ENCODE measurements at regions not wholly inside any gene's neighbourhood (a gene's known extent, or its start where the extent isn't known, plus 50 kb on each side); places are given as distances from the start of the nearest gene placed in this dataset.

DNA sequence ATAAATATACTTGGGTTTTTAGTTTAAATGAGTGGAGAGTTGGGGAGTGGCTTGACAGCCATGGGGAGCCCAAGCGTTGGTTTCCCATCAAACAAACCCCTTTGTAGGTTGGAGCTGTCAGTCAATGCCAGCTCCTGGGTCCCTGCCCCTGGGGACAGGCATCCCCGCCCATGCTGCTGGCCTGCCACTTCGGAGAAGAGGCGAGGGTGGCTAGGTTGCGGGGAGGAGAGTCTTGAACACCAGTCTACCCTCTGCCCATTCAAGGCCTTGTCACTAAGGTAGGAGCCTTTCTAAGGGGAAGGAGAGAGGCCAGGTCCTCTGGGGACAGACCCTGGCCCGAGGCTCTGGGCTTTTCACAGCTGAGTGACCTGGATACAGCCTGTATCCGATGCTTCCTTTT lies 211.9 kb upstream of the CADM1 start:
- intact Hi-C loops (cut with DNase I) = no loop called here
- H3K4me3 ChIP-seq = no peak overlapping the region
- TF ChIP-seq, protein P1, sequence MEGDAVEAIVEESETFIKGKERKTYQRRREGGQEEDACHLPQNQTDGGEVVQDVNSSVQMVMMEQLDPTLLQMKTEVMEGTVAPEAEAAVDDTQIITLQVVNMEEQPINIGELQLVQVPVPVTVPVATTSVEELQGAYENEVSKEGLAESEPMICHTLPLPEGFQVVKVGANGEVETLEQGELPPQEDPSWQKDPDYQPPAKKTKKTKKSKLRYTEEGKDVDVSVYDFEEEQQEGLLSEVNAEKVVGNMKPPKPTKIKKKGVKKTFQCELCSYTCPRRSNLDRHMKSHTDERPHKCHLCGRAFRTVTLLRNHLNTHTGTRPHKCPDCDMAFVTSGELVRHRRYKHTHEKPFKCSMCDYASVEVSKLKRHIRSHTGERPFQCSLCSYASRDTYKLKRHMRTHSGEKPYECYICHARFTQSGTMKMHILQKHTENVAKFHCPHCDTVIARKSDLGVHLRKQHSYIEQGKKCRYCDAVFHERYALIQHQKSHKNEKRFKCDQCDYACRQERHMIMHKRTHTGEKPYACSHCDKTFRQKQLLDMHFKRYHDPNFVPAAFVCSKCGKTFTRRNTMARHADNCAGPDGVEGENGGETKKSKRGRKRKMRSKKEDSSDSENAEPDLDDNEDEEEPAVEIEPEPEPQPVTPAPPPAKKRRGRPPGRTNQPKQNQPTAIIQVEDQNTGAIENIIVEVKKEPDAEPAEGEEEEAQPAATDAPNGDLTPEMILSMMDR (IDR thresholded peaks at IDR 0.05) = no peak
- H3K36me3 ChIP-seq = no peaks in the 10 kb centered on the region
- H3K27me3 ChIP-seq = no peaks in the 10 kb centered on the region
- DNase-seq (ENCODE audit: low spot score in 2 of 2) = no peak
- H3K27ac ChIP-seq = no peak overlapping the region
- H3K9me3 ChIP-seq = no peaks in the 10 kb centered on the region
- H3K4me1 ChIP-seq = no peaks in the 10 kb centered on the region

DNA sequence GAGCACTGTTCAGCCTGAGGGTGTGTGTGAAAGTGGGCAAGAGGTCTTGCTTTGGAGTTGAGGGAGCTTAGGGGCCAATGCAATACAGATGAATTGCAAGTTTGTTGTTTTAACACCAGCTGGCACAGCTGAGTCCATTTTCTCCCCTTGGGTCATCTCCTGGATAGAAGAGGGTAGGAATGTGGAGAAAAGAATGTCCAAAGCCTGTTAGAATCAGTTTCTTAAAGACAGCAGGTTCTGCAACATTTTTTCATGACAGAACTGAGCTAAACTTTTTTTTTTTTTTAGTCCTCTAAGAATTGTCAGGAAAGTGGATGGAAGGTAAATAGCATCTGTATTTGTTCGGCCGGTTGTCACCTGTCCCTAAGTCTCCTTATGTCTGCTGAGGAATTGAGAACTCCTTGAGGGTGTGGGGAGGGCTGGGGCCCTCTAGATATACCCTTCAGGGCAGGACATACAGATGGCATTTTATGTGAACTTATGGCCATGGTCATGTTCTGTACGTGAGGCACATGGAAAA lies 211.1 kb upstream of the CADM1 start:
- TF ChIP-seq, protein P1 (IDR thresholded peaks at IDR 0.05) = no peak
- no peak overlapping the region for H3K27ac ChIP-seq
- DNase-seq (ENCODE audit: low spot score in 2 of 2) = no peak
- H3K27me3 ChIP-seq = no peaks in the 10 kb centered on the region
- no peaks in the 10 kb centered on the region for H3K4me1 ChIP-seq
- H3K36me3 ChIP-seq = no peaks in the 10 kb centered on the region
- intact Hi-C loops (cut with DNase I) = no loop called here
- no peaks in the 10 kb centered on the region for H3K9me3 ChIP-seq
- H3K4me3 ChIP-seq = no peak overlapping the region

DNA sequence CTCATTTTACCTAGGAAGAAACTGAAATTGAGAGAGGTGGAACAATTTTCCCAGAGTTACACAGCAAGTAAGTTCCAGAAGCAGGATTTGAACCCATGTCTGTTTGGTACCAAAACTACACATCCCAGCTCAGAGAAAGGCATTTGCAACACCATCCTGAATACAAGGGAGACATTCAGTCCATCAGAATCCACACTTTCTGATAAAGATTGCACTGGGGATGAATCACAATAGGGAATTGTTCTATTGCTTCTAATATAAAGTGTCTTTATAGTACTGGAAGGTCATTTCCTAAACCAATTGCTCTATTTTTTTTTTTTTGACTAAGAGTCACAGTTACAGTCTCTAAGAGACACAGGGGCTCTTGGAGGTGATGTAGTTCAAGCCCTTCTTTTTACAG lies 208.1 kb upstream of the CADM1 start:
- Histone ChIP-seq H3K27ac (no peak overlapping the region), H3K27me3 (no peaks in the 10 kb centered on the region), H3K9me3 (no peaks in the 10 kb centered on the region), H3K4me3 (no peak overlapping the region), H3K4me1 (no peaks in the 10 kb centered on the region), H3K36me3 (no peaks in the 10 kb centered on the region)
- DNase-seq (ENCODE audit: low spot score in 2 of 2) = no peak
- intact Hi-C loops (cut with DNase I) = no loop called here
- TF ChIP-seq, protein P1 (IDR thresholded peaks at IDR 0.05) = no peak

DNA sequence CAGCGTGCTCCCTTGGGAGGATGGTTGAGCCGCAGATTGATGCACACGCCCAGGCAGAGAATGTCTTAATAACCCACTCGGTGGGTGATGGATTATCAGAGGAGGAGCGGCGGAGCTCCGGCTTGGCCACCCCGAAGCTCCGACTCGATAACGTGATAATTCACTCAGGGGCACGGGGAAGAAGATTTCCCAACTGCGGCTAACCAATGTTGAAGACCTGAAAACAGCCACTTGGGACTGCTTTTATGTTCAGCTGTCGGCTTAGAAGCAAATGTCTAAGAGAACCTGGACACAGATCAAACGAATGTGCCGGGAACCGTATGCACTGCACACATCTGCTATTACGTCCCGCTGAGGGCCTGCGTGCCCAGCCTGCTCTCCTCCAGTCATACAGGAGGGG lies 206.8 kb upstream of the CADM1 start:
- no peak overlapping the region for H3K27ac ChIP-seq
- TF ChIP-seq, protein P1 (IDR thresholded peaks at IDR 0.05) = no peak
- H3K27me3 ChIP-seq = no peaks in the 10 kb centered on the region
- H3K36me3 ChIP-seq = no peaks in the 10 kb centered on the region
- no peak overlapping the region for H3K4me3 ChIP-seq
- H3K4me1 ChIP-seq = peaks cover 0 to 7% of the 10 kb centered on the region in 2 donors
- DNase-seq (ENCODE audit: low spot score in 2 of 2) = no peak
- intact Hi-C loops (cut with DNase I) = no loop called here
- H3K9me3 ChIP-seq = no peaks in the 10 kb centered on the region

DNA sequence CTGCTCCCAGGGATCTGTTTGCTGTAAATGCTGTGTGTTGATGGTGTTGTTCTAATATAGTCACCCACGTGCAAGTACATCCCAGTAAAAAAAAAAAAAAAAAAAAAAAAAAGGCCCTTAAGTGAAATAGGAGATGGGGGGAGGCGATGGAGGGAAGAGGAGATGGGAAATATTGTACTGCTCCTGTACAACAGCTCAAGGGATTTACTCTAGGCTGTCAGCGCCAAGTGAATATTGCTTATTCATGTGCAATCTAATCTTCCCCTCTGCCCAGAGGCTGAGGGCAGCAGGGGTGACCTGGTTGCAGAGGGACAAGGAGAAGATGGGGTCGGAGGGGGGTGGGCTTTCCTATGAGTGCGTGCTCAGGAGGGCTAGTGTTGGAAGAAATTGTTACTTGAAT lies 206.2 kb upstream of the CADM1 start:
- H3K36me3 ChIP-seq = no peaks in the 10 kb centered on the region
- DNase-seq (ENCODE audit: low spot score in 2 of 2) = no peak
- peaks cover 0 to 7% of the 10 kb centered on the region in 2 donors for H3K4me1 ChIP-seq
- TF ChIP-seq, protein P1 (IDR thresholded peaks at IDR 0.05) = no peak
- intact Hi-C loops (cut with DNase I) = no loop called here
- H3K4me3 ChIP-seq = no peak overlapping the region
- no peaks in the 10 kb centered on the region for H3K27me3 ChIP-seq
- H3K9me3 ChIP-seq = no peaks in the 10 kb centered on the region
- H3K27ac ChIP-seq = no peak overlapping the region

DNA sequence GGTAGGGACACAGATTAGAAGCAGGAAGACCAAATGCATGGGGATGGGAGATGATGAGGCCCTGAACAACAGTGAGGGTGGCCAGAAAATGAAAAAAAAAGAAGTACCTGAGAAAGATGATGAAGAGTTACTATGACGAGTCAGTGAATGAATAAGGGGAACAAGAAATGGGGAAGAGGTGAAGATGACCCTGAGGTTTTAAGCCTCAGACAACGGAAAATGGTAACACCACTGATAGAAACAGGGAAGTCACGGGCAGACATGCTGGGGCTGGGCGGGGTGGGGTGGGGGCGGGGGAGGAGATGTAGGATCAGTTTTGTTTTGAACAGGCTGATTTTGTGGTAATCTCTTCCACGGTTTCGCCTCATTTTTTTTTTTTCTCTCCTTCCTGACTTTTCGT lies 205.1 kb upstream of the CADM1 start:
- Histone ChIP-seq H3K4me1 (peaks cover 0 to 7% of the 10 kb centered on the region in 2 donors), H3K27me3 (no peaks in the 10 kb centered on the region), H3K36me3 (no peaks in the 10 kb centered on the region), H3K27ac (no peak overlapping the region), H3K4me3 (no peak overlapping the region), H3K9me3 (no peaks in the 10 kb centered on the region)
- intact Hi-C loops (cut with DNase I) = no loop called here
- no peak for DNase-seq (ENCODE audit: low spot score in 2 of 2)
- TF ChIP-seq, protein P1 (IDR thresholded peaks at IDR 0.05) = no peak
